HepG2 (cell line): ENCODE measurements at regions not wholly inside any gene's neighbourhood (a gene's known extent, or its start where the extent isn't known, plus 50 kb on each side); places are given as distances from the start of the nearest gene placed in this dataset.

Experiments used
- ATAC-seq: fragments of 200-7000 bp; cut with Tn5 transposase; 3 replicates; pipeline ENCODE4 v1.9.1; 2020; ENCODE audit warnings: mild to moderate bottlenecking, moderate library complexity
- BruUV-seq: library from RNA; stranded (reverse); fragments of 400-500 nt; replicated peaks from 2 replicates; lab custom pipeline; 2021; lab: Mats Ljungman, UMichigan
- CTCF ChIA-PET: fragments of 300-600 bp; formaldehyde crosslinking; extraction: SDS; loops from one replicate; lab custom pipeline; 2021; ENCODE audit warnings: low total read pairs, inconsistent platforms, low intra/inter-chr PET ratio; lab: Yijun Ruan, JAX
- POLR2A ChIA-PET: fragments of 350-600 bp; sonication (Branson Sonifier 250); formaldehyde crosslinking; loops from one replicate; lab custom pipeline; 2020; ENCODE audit warnings: antibody characterized with exemption, inconsistent platforms; lab: Yijun Ruan, JAX
- DNase-seq: peaks from one replicate; pipeline ENCODE4 v3.0.0-alpha.2; 2015; ENCODE audit warnings: low spot score
- FAIRE-seq: peaks from 3 replicates; lab custom pipeline; 2011; peaks lifted over from hg19 to GRCh38; lab: Jason Lieb, UNC
- H2AFZ ChIP-seq: one replicate; pipeline ENCODE4 v1.6.1; 2011; ENCODE audit warnings: low read length, inconsistent platforms
- H3K27ac ChIP-seq: fragments of 300-600 bp; 3 replicates; pipeline ENCODE4 v1.8.0; 2011; ENCODE audit warnings: mixed run types, mild to moderate bottlenecking, mixed read lengths, low read length, inconsistent platforms; ENCODE audit not compliant: insufficient read depth; ENCODE audit errors: extremely low read length
- H3K27me3 ChIP-seq, 2 experiments: fragments of 200-600 bp in 1 of 2; 2 replicates in 1 of 2; 3 replicates in 1 of 2; pipeline versions ENCODE4 v1.6.0 to v1.8.0; 2011; ENCODE audit warnings: low read length in 2 of 2, mild to moderate bottlenecking in 2 of 2, moderate library complexity in 2 of 2, inconsistent platforms in 1 of 2; ENCODE audit not compliant: insufficient read depth in 2 of 2, control insufficient read depth in 1 of 2
- H3K36me3 ChIP-seq, 2 experiments: fragments of 200-600 bp in 1 of 2; replicated peaks in 1 of 2; 2 replicates in 1 of 2; 3 replicates in 1 of 2; pipeline versions ENCODE4 v1.5.1 to v1.8.0; 2011; ENCODE audit warnings: low read length in 2 of 2, inconsistent platforms in 1 of 2; ENCODE audit not compliant: insufficient read depth in 2 of 2, control insufficient read depth in 1 of 2
- H3K4me1 ChIP-seq: 2 replicates; pipeline ENCODE4 v1.5.1; 2012; ENCODE audit warnings: low read length, inconsistent platforms; ENCODE audit not compliant: insufficient read depth
- H3K4me2 ChIP-seq: 2 replicates; pipeline ENCODE4 v1.6.0; 2011; ENCODE audit warnings: low read depth, low read length, inconsistent platforms
- H3K4me3 ChIP-seq, 3 experiments: fragments of 200-600 bp in 1 of 3; sonication (generic), shearing (Covaris generic) in 1 of 3; replicated peaks in 1 of 3; 2 replicates each; pipeline ENCODE4 v1.5.1; 2011 to 2016; ENCODE audit warnings: low read length in 3 of 3, inconsistent platforms in 2 of 3, low read depth in 2 of 3, mild to moderate bottlenecking in 2 of 3, control low read depth in 1 of 3, mixed read lengths in 1 of 3; ENCODE audit not compliant: insufficient read depth in 1 of 3
- H3K79me2 ChIP-seq: one replicate; pipeline ENCODE4 v1.6.1; 2011; ENCODE audit warnings: low read length, inconsistent platforms; ENCODE audit not compliant: insufficient read depth
- H3K9ac ChIP-seq: 2 replicates; pipeline ENCODE4 v1.6.0; 2011; ENCODE audit warnings: mild to moderate bottlenecking, low read depth, low read length, inconsistent platforms; ENCODE audit not compliant: insufficient read depth
- H3K9me3 ChIP-seq: 2 replicates; pipeline ENCODE4 v1.5.1; 2012; ENCODE audit warnings: mild to moderate bottlenecking, low read length
- H4K20me1 ChIP-seq: 2 replicates; pipeline ENCODE4 v1.6.0; 2011; ENCODE audit warnings: inconsistent platforms, mild to moderate bottlenecking, low read length, moderate library complexity; ENCODE audit not compliant: insufficient read depth
- ATF3 ChIP-seq: sonication (generic); formaldehyde crosslinking; IDR thresholded peaks from 2 replicates; pipeline ENCODE4 v1.4.0; 2020; ENCODE audit warnings: missing genetic modification reagents
- CCDC6 ChIP-seq: sonication (generic); formaldehyde crosslinking; IDR thresholded peaks from 2 replicates; pipeline ENCODE4 v1.8.1; 2022; ENCODE audit warnings: mild to moderate bottlenecking, missing genetic modification reagents, moderate library complexity
- MZF1 ChIP-seq: sonication (generic); formaldehyde crosslinking; IDR thresholded peaks from 2 replicates; pipeline ENCODE4 v1.8.1; 2023; ENCODE audit warnings: mild to moderate bottlenecking, missing genetic modification reagents, borderline replicate concordance
- ZBTB1 ChIP-seq: sonication (generic); formaldehyde crosslinking; IDR thresholded peaks from 2 replicates; pipeline ENCODE4 v1.4.0; 2020; ENCODE audit warnings: missing genetic modification reagents, borderline replicate concordance
- ZFY ChIP-seq: sonication (generic); formaldehyde crosslinking; IDR thresholded peaks from 2 replicates; pipeline ENCODE4 v1.4.0; 2020; ENCODE audit warnings: missing genetic modification reagents
- ZGPAT ChIP-seq: IDR thresholded peaks from 2 replicates; pipeline ENCODE4 v1.6.1; 2016; ENCODE audit warnings: mild to moderate bottlenecking
- ZNF260 ChIP-seq: sonication (generic); formaldehyde crosslinking; IDR thresholded peaks from 2 replicates; pipeline ENCODE4 v1.4.0; 2020; ENCODE audit warnings: missing genetic modification reagents, low read depth, mild to moderate bottlenecking, borderline replicate concordance
- ZNF512B ChIP-seq: sonication (generic); formaldehyde crosslinking; IDR thresholded peaks from 2 replicates; pipeline ENCODE4 v1.5.1; 2020; ENCODE audit warnings: missing genetic modification reagents, mild to moderate bottlenecking, borderline replicate concordance
- ZNF552 ChIP-seq: sonication (generic); formaldehyde crosslinking; IDR thresholded peaks from 2 replicates; pipeline ENCODE4 v1.9.0; 2022; ENCODE audit warnings: missing genetic modification reagents, mild to moderate bottlenecking, borderline replicate concordance
- ZNF710 ChIP-seq: sonication (generic); formaldehyde crosslinking; IDR thresholded peaks from 2 replicates; pipeline ENCODE4 v1.5.0; 2020; ENCODE audit warnings: mild to moderate bottlenecking, missing genetic modification reagents, borderline replicate concordance
- ZNF790 ChIP-seq: sonication (generic); formaldehyde crosslinking; IDR thresholded peaks from 2 replicates; pipeline ENCODE4 v1.8.0; 2022; ENCODE audit warnings: missing genetic modification reagents, mild to moderate bottlenecking, borderline replicate concordance
- ZNF816 ChIP-seq: sonication (generic); formaldehyde crosslinking; IDR thresholded peaks from 2 replicates; pipeline ENCODE4 v1.8.0; 2022; ENCODE audit warnings: missing genetic modification reagents, mild to moderate bottlenecking, borderline replicate concordance
- WGBS: methylation state at CpG from one replicate; pipeline ENCODE4 v1.1.6; 2017; ENCODE audit warnings: low lambda C conversion rate; 5-methylcytosine and 5-hydroxymethylcytosine counted together
- in situ Hi-C: cut with HindIII; loops from 2 replicates; pipeline ENCODE4 v1.10.0; 2017; ENCODE audit warnings: low pct_unique_long_range_greater_than_20kb; ENCODE audit not compliant: extremely low pct_ligation_motif_present
- intact Hi-C: fragments of 100-400 bp; cut with micrococcal nuclease; formaldehyde crosslinking; loops from one replicate; pipeline ENCODE4 v1.10.0; 2022; ENCODE audit not compliant: unreplicated experiment

GRCh38 chr13:76762721-76763120, 123.5 kb downstream of the KCTD12 start (continued):
- no peak for TF ChIP-seq ZNF552 (CRISPR knock-in tag)
- TF ChIP-seq CCDC6 (CRISPR knock-in tag), result no peak
- TF ChIP-seq ZNF790 (CRISPR knock-in tag), result no peak
- TF ChIP-seq MZF1 (CRISPR knock-in tag), result no peak
- TF ChIP-seq ZNF816, result no peak
- no peak for TF ChIP-seq ZFY (CRISPR knock-in tag)
- no peak for TF ChIP-seq ZNF710 (CRISPR knock-in tag)

GRCh38 chr13:76759877-76760276, 126.3 kb downstream of the KCTD12 start:
- no peaks in the 10 kb centered on the region for H4K20me1 ChIP-seq
- no peaks in the 10 kb centered on the region for H3K4me1 ChIP-seq
- TF ChIP-seq ZNF260 (CRISPR knock-in tag) (no peak), ZNF512B (CRISPR knock-in tag) (no peak), ATF3 (CRISPR knock-in tag) (no peak), ZGPAT (CRISPR knock-in tag) (no peak), ZBTB1 (CRISPR knock-in tag) (no peak)
- in situ Hi-C loops (no loop called here), intact Hi-C loops (no loop called here)
- ATAC-seq (no peak), DNase-seq (no peak), FAIRE-seq (no peak)
- H3K9me3 ChIP-seq, result no peaks in the 10 kb centered on the region
- H3K79me2 ChIP-seq, result no peaks in the 10 kb centered on the region
- no peaks in the 10 kb centered on the region for H3K36me3 ChIP-seq
- no peak overlapping the region for H2AFZ ChIP-seq
- POLR2A ChIA-PET, result no interaction called here
- CTCF ChIA-PET, result no interaction called here
- no peak overlapping the region for H3K4me3 ChIP-seq
- BruUV-seq, result no TSS peak
- H3K4me2 ChIP-seq, result no peak overlapping the region
- 31% methylated on average over 1 of the region's 1 CpG for WGBS
- H3K27me3 ChIP-seq, result no peaks in the 10 kb centered on the region; a peak in 1 of 5 replicates
- no peak overlapping the region for H3K9ac ChIP-seq
- H3K27ac ChIP-seq, result no peak overlapping the region
